ENCODE measurements at regions not wholly inside any gene's neighbourhood (a gene's known extent, or its start where the extent isn't known, plus 50 kb on each side); places are given as distances from the start of the nearest gene placed in this dataset.

DNA sequence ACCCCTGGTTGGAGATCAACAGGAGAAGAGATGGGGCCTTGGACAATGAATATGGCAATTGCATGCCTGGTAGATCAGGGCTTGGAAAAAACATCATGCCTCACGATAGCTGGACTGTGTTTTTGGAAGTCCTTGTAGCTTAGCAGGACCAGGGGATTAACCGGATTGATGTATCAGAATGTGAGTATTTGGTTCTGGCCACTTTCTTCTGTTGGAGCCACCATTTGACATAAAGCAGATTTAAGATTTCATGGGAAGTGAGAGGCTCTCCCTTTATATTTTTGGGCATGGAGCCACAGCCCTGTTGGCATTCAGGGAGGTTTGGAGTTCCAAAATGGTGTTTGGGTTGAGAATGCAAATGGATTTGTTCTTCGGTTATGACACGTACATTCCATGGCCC lies 424.7 kb upstream of the MAF start:
- TF ChIP-seq, protein P1, sequence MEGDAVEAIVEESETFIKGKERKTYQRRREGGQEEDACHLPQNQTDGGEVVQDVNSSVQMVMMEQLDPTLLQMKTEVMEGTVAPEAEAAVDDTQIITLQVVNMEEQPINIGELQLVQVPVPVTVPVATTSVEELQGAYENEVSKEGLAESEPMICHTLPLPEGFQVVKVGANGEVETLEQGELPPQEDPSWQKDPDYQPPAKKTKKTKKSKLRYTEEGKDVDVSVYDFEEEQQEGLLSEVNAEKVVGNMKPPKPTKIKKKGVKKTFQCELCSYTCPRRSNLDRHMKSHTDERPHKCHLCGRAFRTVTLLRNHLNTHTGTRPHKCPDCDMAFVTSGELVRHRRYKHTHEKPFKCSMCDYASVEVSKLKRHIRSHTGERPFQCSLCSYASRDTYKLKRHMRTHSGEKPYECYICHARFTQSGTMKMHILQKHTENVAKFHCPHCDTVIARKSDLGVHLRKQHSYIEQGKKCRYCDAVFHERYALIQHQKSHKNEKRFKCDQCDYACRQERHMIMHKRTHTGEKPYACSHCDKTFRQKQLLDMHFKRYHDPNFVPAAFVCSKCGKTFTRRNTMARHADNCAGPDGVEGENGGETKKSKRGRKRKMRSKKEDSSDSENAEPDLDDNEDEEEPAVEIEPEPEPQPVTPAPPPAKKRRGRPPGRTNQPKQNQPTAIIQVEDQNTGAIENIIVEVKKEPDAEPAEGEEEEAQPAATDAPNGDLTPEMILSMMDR (IDR thresholded peaks at IDR 0.05), result no peak
- TF ChIP-seq, protein P2, sequence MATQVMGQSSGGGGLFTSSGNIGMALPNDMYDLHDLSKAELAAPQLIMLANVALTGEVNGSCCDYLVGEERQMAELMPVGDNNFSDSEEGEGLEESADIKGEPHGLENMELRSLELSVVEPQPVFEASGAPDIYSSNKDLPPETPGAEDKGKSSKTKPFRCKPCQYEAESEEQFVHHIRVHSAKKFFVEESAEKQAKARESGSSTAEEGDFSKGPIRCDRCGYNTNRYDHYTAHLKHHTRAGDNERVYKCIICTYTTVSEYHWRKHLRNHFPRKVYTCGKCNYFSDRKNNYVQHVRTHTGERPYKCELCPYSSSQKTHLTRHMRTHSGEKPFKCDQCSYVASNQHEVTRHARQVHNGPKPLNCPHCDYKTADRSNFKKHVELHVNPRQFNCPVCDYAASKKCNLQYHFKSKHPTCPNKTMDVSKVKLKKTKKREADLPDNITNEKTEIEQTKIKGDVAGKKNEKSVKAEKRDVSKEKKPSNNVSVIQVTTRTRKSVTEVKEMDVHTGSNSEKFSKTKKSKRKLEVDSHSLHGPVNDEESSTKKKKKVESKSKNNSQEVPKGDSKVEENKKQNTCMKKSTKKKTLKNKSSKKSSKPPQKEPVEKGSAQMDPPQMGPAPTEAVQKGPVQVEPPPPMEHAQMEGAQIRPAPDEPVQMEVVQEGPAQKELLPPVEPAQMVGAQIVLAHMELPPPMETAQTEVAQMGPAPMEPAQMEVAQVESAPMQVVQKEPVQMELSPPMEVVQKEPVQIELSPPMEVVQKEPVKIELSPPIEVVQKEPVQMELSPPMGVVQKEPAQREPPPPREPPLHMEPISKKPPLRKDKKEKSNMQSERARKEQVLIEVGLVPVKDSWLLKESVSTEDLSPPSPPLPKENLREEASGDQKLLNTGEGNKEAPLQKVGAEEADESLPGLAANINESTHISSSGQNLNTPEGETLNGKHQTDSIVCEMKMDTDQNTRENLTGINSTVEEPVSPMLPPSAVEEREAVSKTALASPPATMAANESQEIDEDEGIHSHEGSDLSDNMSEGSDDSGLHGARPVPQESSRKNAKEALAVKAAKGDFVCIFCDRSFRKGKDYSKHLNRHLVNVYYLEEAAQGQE (IDR thresholded peaks at IDR 0.05; ENCODE audit: insufficient read depth in 1 of 2, low read depth in 2 of 2, low read length in 1 of 2), result no peak
- no peak for TF ChIP-seq TCF7L2 (IDR thresholded peaks at IDR 0.05; ENCODE audit: low read depth, low read length)
- no peak for TF ChIP-seq POLR2AphosphoS5 (IDR thresholded peaks at IDR 0.05; ENCODE audit: low read depth, low read length)
- TF ChIP-seq SIN3A (IDR thresholded peaks at IDR 0.05; ENCODE audit: borderline replicate concordance, insufficient read depth, low read depth, low read length), result no peak
